ENCODE measurements at regions not wholly inside any gene's neighbourhood (a gene's known extent, or its start where the extent isn't known, plus 50 kb on each side); places are given as distances from the start of the nearest gene placed in this dataset.

DNA sequence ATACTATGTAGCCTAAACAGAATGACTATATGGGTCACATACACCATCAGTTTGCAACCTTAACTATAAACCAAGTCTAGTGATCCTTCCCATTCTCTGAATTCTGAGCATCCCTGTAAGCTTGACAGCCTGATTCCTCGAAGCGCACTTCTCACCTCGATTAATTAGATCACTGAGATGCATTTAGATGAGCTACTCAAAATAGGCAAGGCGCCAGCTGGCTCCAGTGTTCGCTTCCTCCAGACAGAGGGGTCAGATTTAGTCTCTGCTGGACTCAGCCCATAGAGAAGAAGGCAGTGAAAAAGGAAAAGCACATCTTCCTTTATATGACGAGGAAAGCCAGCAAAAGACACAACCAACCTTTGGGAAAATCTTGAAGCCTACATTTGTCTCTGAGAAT is 371.5 kb downstream of the MLLT3 start:
- POLR2A ChIA-PET = no interaction called here
- peak; percentile 49 for FAIRE-seq
- ATAC-seq = no peak
- Histone ChIP-seq H3K4me1 (no peaks in the 10 kb centered on the region), H3K4me3 (no peak overlapping the region), H3K4me2 (no peak overlapping the region), H3K9me3 (no peaks in the 10 kb centered on the region), H3K27ac (no peak overlapping the region)
- no peak for TF ChIP-seq ATOH8 (CRISPR knock-in tag; IDR thresholded peaks at IDR 0.05; ENCODE audit: low read depth)
- TF ChIP-seq, protein P1, sequence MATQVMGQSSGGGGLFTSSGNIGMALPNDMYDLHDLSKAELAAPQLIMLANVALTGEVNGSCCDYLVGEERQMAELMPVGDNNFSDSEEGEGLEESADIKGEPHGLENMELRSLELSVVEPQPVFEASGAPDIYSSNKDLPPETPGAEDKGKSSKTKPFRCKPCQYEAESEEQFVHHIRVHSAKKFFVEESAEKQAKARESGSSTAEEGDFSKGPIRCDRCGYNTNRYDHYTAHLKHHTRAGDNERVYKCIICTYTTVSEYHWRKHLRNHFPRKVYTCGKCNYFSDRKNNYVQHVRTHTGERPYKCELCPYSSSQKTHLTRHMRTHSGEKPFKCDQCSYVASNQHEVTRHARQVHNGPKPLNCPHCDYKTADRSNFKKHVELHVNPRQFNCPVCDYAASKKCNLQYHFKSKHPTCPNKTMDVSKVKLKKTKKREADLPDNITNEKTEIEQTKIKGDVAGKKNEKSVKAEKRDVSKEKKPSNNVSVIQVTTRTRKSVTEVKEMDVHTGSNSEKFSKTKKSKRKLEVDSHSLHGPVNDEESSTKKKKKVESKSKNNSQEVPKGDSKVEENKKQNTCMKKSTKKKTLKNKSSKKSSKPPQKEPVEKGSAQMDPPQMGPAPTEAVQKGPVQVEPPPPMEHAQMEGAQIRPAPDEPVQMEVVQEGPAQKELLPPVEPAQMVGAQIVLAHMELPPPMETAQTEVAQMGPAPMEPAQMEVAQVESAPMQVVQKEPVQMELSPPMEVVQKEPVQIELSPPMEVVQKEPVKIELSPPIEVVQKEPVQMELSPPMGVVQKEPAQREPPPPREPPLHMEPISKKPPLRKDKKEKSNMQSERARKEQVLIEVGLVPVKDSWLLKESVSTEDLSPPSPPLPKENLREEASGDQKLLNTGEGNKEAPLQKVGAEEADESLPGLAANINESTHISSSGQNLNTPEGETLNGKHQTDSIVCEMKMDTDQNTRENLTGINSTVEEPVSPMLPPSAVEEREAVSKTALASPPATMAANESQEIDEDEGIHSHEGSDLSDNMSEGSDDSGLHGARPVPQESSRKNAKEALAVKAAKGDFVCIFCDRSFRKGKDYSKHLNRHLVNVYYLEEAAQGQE (IDR thresholded peaks at IDR 0.05) = no peak
- TF ChIP-seq SMC3 (IDR thresholded peaks at IDR 0.05) = no peak
- TF ChIP-seq CTCF (IDR thresholded peaks at IDR 0.05) = no peak
- TF ChIP-seq FOXS1 (CRISPR knock-in tag; IDR thresholded peaks at IDR 0.05) = no peak
- no peak for TF ChIP-seq ELK1 (IDR thresholded peaks at IDR 0.05; ENCODE audit: low read depth, low read length)
- TF ChIP-seq GATA3 (IDR thresholded peaks at IDR 0.05; ENCODE audit: borderline replicate concordance) = no peak
- CTCF ChIA-PET = interaction anchor here (1.2 kb wide), 1 partner anchor 27 kb away, joined by 3 read pairs; no protein-coding TSS in a partner anchor
- 25% methylated on average over 6 of the region's 6 CpGs for WGBS (ENCODE audit: missing lambda C conversion rate)
- DNase-seq (ENCODE audit: low read depth in 1 of 2, low spot score in 1 of 2) = no peak

DNA sequence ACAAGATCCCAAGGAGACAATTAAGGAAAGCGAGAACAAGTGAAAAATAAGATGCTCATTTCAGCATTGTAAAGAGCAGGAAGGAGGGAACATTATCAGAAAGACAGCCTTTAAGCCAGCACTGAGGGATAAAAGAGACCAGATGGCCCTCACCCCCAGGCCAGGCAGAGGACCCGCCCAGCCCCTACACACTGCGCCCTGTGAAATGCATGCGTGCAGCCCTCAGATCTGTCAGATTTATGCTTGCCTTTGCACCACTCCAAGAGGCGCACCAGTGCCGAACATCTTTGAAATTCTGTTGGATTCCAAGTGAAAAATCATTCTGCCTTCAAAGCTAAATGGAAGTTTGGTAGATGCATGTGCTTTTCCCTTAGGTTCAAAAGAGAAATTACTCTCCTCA is 378.0 kb downstream of the MLLT3 start:
- DNase-seq (ENCODE audit: low read depth in 1 of 2, low spot score in 1 of 2) (no peak), FAIRE-seq (no peak), ATAC-seq (no peak)
- Histone ChIP-seq H3K9me3 (no peaks in the 10 kb centered on the region), H3K27ac (no peak overlapping the region), H3K4me2 (no peak overlapping the region), H3K4me3 (no peak overlapping the region), H3K4me1 (no peaks in the 10 kb centered on the region)
- CTCF ChIA-PET = no interaction called here
- TF ChIP-seq RCOR1 (IDR thresholded peaks at IDR 0.05; ENCODE audit: low read depth, low read length) (no peak), RFX5 (IDR thresholded peaks at IDR 0.05) (no peak), GATA3 (IDR thresholded peaks at IDR 0.05; ENCODE audit: borderline replicate concordance) (no peak), PHF8 (IDR thresholded peaks at IDR 0.05; ENCODE audit: borderline replicate concordance, low read depth) (no peak), POLR2A (IDR thresholded peaks at IDR 0.05; ENCODE audit: low read length) (no peak), CBX2 (IDR thresholded peaks at IDR 0.05; ENCODE audit: borderline replicate concordance, low read depth) (no peak), KDM1A (IDR thresholded peaks at IDR 0.05; ENCODE audit: low read depth) (no peak), EP300 (IDR thresholded peaks at IDR 0.05) (no peak), MAFK (IDR thresholded peaks at IDR 0.05; ENCODE audit: partially characterized antibody) (no peak), RARB (CRISPR knock-in tag; IDR thresholded peaks at IDR 0.05) (no peak), CTCF (IDR thresholded peaks at IDR 0.05) (no peak), BHLHE40 (IDR thresholded peaks at IDR 0.05; ENCODE audit: low read depth, low read length) (no peak), ESRRA (IDR thresholded peaks at IDR 0.05; ENCODE audit: borderline replicate concordance, low read length) (no peak), ZC3H11A (IDR thresholded peaks at IDR 0.05) (no peak), MYC (IDR thresholded peaks at IDR 0.05; ENCODE audit: borderline replicate concordance, low read length) (no peak), RNF2 (IDR thresholded peaks at IDR 0.05; ENCODE audit: borderline replicate concordance, low read depth) (no peak), HOXB13 (CRISPR knock-in tag; IDR thresholded peaks at IDR 0.05; ENCODE audit: low read depth) (no peak)
- TF ChIP-seq, protein P2, sequence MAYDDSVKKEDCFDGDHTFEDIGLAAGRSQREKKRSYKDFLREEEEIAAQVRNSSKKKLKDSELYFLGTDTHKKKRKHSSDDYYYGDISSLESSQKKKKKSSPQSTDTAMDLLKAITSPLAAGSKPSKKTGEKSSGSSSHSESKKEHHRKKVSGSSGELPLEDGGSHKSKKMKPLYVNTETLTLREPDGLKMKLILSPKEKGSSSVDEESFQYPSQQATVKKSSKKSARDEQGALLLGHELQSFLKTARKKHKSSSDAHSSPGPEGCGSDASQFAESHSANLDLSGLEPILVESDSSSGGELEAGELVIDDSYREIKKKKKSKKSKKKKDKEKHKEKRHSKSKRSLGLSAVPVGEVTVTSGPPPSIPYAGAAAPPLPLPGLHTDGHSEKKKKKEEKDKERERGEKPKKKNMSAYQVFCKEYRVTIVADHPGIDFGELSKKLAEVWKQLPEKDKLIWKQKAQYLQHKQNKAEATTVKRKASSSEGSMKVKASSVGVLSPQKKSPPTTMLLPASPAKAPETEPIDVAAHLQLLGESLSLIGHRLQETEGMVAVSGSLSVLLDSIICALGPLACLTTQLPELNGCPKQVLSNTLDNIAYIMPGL (CRISPR knock-in tag; IDR thresholded peaks at IDR 0.05; ENCODE audit: borderline replicate concordance) = no peak
- POLR2A ChIA-PET = no interaction called here
- WGBS (ENCODE audit: missing lambda C conversion rate) = 64% methylated on average over 6 of the region's 6 CpGs
